ENCODE measurements at regions not wholly inside any gene's neighbourhood (a gene's known extent, or its start where the extent isn't known, plus 50 kb on each side); places are given as distances from the start of the nearest gene placed in this dataset.

DNA sequence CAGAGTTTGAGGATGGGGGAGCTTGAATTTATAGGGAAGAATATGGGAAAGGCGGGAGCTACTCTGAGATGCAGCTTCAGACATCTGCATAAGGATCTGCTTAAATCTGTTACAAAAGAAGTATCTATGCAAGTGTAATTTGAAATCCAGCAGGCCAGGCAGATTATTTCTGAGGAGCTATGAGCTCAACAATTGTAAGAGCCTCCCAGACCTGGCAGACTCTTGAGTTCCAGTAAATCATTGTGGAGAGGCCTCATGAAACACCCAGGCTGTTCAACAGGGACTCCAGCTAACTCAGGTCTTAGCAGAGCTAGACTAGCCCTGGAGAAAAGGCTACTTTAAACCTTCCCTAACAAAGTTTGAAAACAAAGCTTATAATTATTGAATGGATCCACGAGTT, 647.5 kb upstream of the CHRM3 start:
- Histone ChIP-seq H3K4me1 (no peaks in the 10 kb centered on the region), H3K9me3 (peaks cover 0 to 5% of the 10 kb centered on the region in 2 donors), H3K27me3 (no peaks in the 10 kb centered on the region), H3K36me3 (no peaks in the 10 kb centered on the region), H3K4me3 (no peak overlapping the region), H3K27ac (no peak overlapping the region)
- peak; percentile 43 for ATAC-seq
- TF ChIP-seq, protein P1, sequence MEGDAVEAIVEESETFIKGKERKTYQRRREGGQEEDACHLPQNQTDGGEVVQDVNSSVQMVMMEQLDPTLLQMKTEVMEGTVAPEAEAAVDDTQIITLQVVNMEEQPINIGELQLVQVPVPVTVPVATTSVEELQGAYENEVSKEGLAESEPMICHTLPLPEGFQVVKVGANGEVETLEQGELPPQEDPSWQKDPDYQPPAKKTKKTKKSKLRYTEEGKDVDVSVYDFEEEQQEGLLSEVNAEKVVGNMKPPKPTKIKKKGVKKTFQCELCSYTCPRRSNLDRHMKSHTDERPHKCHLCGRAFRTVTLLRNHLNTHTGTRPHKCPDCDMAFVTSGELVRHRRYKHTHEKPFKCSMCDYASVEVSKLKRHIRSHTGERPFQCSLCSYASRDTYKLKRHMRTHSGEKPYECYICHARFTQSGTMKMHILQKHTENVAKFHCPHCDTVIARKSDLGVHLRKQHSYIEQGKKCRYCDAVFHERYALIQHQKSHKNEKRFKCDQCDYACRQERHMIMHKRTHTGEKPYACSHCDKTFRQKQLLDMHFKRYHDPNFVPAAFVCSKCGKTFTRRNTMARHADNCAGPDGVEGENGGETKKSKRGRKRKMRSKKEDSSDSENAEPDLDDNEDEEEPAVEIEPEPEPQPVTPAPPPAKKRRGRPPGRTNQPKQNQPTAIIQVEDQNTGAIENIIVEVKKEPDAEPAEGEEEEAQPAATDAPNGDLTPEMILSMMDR (IDR thresholded peaks at IDR 0.05): no peak
- intact Hi-C loops (cut with DNase I): no loop called here
- DNase-seq: peak in 1 of 4 donors; percentile 0

GRCh38 chr1:238727670-238728069, 658.7 kb upstream of the CHRM3 start:
- Histone ChIP-seq H3K36me3 (no peaks in the 10 kb centered on the region), H3K4me3 (no peak overlapping the region), H3K27ac (no peak overlapping the region), H3K27me3 (no peaks in the 10 kb centered on the region), H3K4me1 (no peaks in the 10 kb centered on the region), H3K9me3 (no peaks in the 10 kb centered on the region)
- intact Hi-C loops (cut with DNase I): no loop called here
- ATAC-seq: no peak
- no peak for DNase-seq
- TF ChIP-seq, protein P1 (IDR thresholded peaks at IDR 0.05): no peak

DNA sequence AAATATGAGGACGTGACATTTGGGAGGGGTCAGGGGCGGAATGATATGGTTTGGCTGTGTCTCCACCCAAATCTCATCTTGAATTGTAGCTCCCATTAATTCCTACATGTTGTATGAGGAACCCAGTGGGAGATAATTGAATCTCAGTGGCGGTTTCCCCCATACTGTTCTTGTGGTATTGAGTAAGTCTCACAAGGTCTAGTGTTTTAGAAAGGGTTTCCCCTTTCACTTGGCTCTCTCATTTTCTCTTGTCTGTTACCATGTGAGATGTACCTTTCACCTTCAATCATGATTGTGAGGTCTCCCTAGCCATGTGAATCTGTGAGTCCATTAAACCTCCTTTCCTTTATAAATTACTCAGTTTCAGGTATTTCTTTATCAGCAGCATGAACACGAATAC, 663.6 kb upstream of the CHRM3 start:
- intact Hi-C loops (cut with DNase I): no loop called here
- Histone ChIP-seq H3K27me3 (no peaks in the 10 kb centered on the region), H3K9me3 (peaks cover 0 to 9% of the 10 kb centered on the region in 2 donors), H3K27ac (no peak overlapping the region), H3K36me3 (no peaks in the 10 kb centered on the region), H3K4me3 (no peak overlapping the region), H3K4me1 (no peaks in the 10 kb centered on the region)
- DNase-seq: no peak
- TF ChIP-seq, protein P1 (IDR thresholded peaks at IDR 0.05): no peak
- no peak for ATAC-seq

DNA sequence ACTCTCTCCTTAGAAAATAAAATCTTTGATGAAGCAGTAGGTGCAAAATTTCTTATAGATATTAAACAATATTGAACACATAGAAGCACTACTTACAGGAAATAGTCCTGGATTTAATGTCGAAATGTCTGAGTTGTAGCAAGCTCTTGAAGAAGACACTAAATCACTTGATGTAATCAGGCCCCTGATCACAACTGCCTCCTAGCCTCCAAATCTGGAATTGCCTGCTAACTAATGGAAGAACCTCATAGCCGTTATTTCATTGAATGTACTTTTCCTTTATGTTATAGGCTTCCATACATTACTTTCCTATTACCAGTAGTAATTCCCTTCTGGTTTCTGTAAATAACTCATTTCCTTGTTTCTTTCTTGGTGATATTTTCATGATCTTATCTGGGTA, 675.7 kb upstream of the CHRM3 start:
- Histone ChIP-seq H3K36me3 (no peaks in the 10 kb centered on the region), H3K9me3 (no peaks in the 10 kb centered on the region), H3K4me1 (no peaks in the 10 kb centered on the region), H3K4me3 (no peak overlapping the region), H3K27ac (no peak overlapping the region), H3K27me3 (no peaks in the 10 kb centered on the region)
- TF ChIP-seq, protein P1 (IDR thresholded peaks at IDR 0.05): no peak
- ATAC-seq (no peak), DNase-seq (no peak)
- intact Hi-C loops (cut with DNase I): no loop called here

GRCh38 chr1:238701024-238701423, 685.3 kb upstream of the CHRM3 start:
- Histone ChIP-seq H3K4me1 (no peaks in the 10 kb centered on the region), H3K27ac (no peak overlapping the region), H3K9me3 (no peaks in the 10 kb centered on the region), H3K36me3 (no peaks in the 10 kb centered on the region), H3K27me3 (no peaks in the 10 kb centered on the region), H3K4me3 (no peak overlapping the region)
- no peak for ATAC-seq
- intact Hi-C loops (cut with DNase I): no loop called here
- DNase-seq: no peak
- TF ChIP-seq, protein P1 (IDR thresholded peaks at IDR 0.05): no peak
